Fibroblast of lung (primary cell): ENCODE measurements at regions not wholly inside any gene's neighbourhood (a gene's known extent, or its start where the extent isn't known, plus 50 kb on each side); places are given as distances from the start of the nearest gene placed in this dataset.

Experiments
- EZH2 ChIP-seq: IDR thresholded peaks from 2 replicates; pipeline ENCODE4 v1.5.1; 2012; ENCODE audit warnings: low read length, control low read depth, mild to moderate bottlenecking; ENCODE audit errors: missing control alignments
- TF ChIP-seq, protein P1 (sequence below), 2 donors: IDR thresholded peaks in 1 of 2; conservative IDR thresholded peaks in 1 of 2; 1 replicate in 1 of 2; 2 replicates in 1 of 2; pipeline ENCODE4 v1.5.1; 2011 to 2012; ENCODE audit warnings: low read length in 2 of 2, control low read depth in 1 of 2, inconsistent platforms in 1 of 2, low read depth in 1 of 2, mild to moderate bottlenecking in 1 of 2

DNA sequence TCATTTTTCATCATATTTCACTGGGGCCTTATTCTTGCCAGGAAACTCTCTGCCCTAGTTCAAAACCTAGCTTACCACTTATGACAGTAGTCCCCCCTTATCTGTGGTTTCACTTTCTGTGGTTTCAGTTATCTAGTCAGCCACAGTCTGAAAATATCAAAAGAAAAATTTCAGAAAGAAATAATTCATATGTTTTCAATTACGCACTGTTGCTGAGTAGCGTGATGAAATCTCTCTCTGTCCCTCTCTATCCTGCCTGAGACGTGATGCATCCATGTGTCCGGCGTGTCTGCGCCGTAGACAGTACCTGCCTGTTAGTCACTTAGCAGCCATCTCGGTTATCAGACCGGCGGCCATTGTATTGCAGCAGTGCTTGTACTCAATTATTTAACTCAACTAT, 369.9 kb upstream of the MCTP2 start:
- TF ChIP-seq, protein P1, sequence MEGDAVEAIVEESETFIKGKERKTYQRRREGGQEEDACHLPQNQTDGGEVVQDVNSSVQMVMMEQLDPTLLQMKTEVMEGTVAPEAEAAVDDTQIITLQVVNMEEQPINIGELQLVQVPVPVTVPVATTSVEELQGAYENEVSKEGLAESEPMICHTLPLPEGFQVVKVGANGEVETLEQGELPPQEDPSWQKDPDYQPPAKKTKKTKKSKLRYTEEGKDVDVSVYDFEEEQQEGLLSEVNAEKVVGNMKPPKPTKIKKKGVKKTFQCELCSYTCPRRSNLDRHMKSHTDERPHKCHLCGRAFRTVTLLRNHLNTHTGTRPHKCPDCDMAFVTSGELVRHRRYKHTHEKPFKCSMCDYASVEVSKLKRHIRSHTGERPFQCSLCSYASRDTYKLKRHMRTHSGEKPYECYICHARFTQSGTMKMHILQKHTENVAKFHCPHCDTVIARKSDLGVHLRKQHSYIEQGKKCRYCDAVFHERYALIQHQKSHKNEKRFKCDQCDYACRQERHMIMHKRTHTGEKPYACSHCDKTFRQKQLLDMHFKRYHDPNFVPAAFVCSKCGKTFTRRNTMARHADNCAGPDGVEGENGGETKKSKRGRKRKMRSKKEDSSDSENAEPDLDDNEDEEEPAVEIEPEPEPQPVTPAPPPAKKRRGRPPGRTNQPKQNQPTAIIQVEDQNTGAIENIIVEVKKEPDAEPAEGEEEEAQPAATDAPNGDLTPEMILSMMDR (conservative IDR thresholded peaks at IDR 0.05 in 1 of 2, IDR thresholded peaks at IDR 0.05 in 1 of 2; ENCODE audit: low read depth in 1 of 2, low read length in 2 of 2): no peak
- TF ChIP-seq EZH2: no peak
